ENCODE measurements at regions not wholly inside any gene's neighbourhood (a gene's known extent, or its start where the extent isn't known, plus 50 kb on each side); places are given as distances from the start of the nearest gene placed in this dataset.
"Not testable (repeated sequence)": the region's sequence is repeated elsewhere in the genome, so short reads cannot be mapped to it uniquely, and the experiment has no call there.

GRCh38 chr4:116180157-116180601 lies 905.2 kb downstream of the TRAM1L1 start:
- Histone ChIP-seq H3K27ac (ENCODE audit: low read depth in 2 of 2, low read length in 2 of 2) (no peak overlapping the region), H3K4me3 (ENCODE audit: low read length in 2 of 2) (peak overlapping the region in 1 of 2 donors; percentile 24), H3K27me3 (ENCODE audit: control insufficient read depth in 2 of 2, insufficient read depth in 2 of 2, low read length in 2 of 2) (no peaks in the 10 kb centered on the region), H3K36me3 (ENCODE audit: control insufficient read depth in 2 of 2, insufficient read depth in 2 of 2, low read length in 2 of 2) (no peaks in the 10 kb centered on the region), H3K9me3 (ENCODE audit: control insufficient read depth in 2 of 2, low read length in 2 of 2) (no peaks in the 10 kb centered on the region), H3K4me1 (ENCODE audit: control insufficient read depth in 2 of 2, insufficient read depth in 2 of 2, low read length in 2 of 2) (no peaks in the 10 kb centered on the region), H3K9ac (ENCODE audit: low read depth in 1 of 2, low read length in 2 of 2) (no peak overlapping the region)

- not testable (repeated sequence) for H3K4me1 ChIP-seq (ENCODE audit: control insufficient read depth in 2 of 2, insufficient read depth in 2 of 2, low read length in 2 of 2); H3K27me3 ChIP-seq (ENCODE audit: control insufficient read depth in 2 of 2, insufficient read depth in 2 of 2, low read length in 2 of 2); H3K36me3 ChIP-seq (ENCODE audit: control insufficient read depth in 2 of 2, insufficient read depth in 2 of 2, low read length in 2 of 2); H3K9me3 ChIP-seq (ENCODE audit: control insufficient read depth in 2 of 2, low read length in 2 of 2); H3K27ac ChIP-seq (ENCODE audit: low read depth in 2 of 2, low read length in 2 of 2); H3K4me3 ChIP-seq (ENCODE audit: low read length in 2 of 2); H3K9ac ChIP-seq (ENCODE audit: low read depth in 1 of 2, low read length in 2 of 2)
Measured at GRCh38 chr4:116151371-116151770, 934.0 kb downstream of the TRAM1L1 start.

GRCh38 chr4:116150152-116150551 lies 935.2 kb downstream of the TRAM1L1 start:
- Histone ChIP-seq H3K4me3 (ENCODE audit: low read length in 2 of 2) (no peak overlapping the region), H3K9me3 (ENCODE audit: control insufficient read depth in 2 of 2, low read length in 2 of 2) (no peaks in the 10 kb centered on the region), H3K9ac (ENCODE audit: low read depth in 1 of 2, low read length in 2 of 2) (no peak overlapping the region), H3K4me1 (ENCODE audit: control insufficient read depth in 2 of 2, insufficient read depth in 2 of 2, low read length in 2 of 2) (no peaks in the 10 kb centered on the region), H3K27ac (ENCODE audit: low read depth in 2 of 2, low read length in 2 of 2) (no peak overlapping the region), H3K27me3 (ENCODE audit: control insufficient read depth in 2 of 2, insufficient read depth in 2 of 2, low read length in 2 of 2) (no peaks in the 10 kb centered on the region), H3K36me3 (ENCODE audit: control insufficient read depth in 2 of 2, insufficient read depth in 2 of 2, low read length in 2 of 2) (no peaks in the 10 kb centered on the region)

DNA sequence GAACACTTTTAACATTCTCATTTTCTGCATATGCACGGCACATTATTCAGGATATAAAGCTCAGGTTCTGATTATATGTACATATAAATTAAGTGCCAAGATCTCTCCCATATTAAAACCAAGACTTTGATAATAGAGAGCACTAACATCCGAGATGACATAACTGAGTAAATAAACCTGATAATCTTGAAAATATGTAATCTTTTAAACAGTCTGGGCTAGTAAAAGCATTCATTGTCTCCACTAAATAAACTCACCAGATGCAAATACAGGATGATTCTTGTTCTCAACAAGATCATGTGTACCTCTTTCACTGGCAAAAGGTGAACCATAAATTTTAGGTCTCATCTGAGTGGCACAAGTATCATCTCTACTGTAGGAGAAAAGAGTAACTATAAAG lies 942.2 kb downstream of the TRAM1L1 start:
- no peak overlapping the region for H3K4me3 ChIP-seq (ENCODE audit: low read length in 2 of 2)
- no peaks in the 10 kb centered on the region for H3K36me3 ChIP-seq (ENCODE audit: control insufficient read depth in 2 of 2, insufficient read depth in 2 of 2, low read length in 2 of 2)
- no peaks in the 10 kb centered on the region for H3K9me3 ChIP-seq (ENCODE audit: control insufficient read depth in 2 of 2, low read length in 2 of 2)
- H3K27ac ChIP-seq (ENCODE audit: low read depth in 2 of 2, low read length in 2 of 2), result no peak overlapping the region
- H3K9ac ChIP-seq (ENCODE audit: low read depth in 1 of 2, low read length in 2 of 2), result no peak overlapping the region
- H3K27me3 ChIP-seq (ENCODE audit: control insufficient read depth in 2 of 2, insufficient read depth in 2 of 2, low read length in 2 of 2), result no peaks in the 10 kb centered on the region
- H3K4me1 ChIP-seq (ENCODE audit: control insufficient read depth in 2 of 2, insufficient read depth in 2 of 2, low read length in 2 of 2), result no peaks in the 10 kb centered on the region

- no peak overlapping the region for H3K4me3 ChIP-seq (ENCODE audit: low read length in 2 of 2)
- H3K4me1 ChIP-seq (ENCODE audit: control insufficient read depth in 2 of 2, insufficient read depth in 2 of 2, low read length in 2 of 2), result no peaks in the 10 kb centered on the region
- H3K9me3 ChIP-seq (ENCODE audit: control insufficient read depth in 2 of 2, low read length in 2 of 2), result no peaks in the 10 kb centered on the region
- no peak overlapping the region for H3K9ac ChIP-seq (ENCODE audit: low read depth in 1 of 2, low read length in 2 of 2)
- H3K36me3 ChIP-seq (ENCODE audit: control insufficient read depth in 2 of 2, insufficient read depth in 2 of 2, low read length in 2 of 2), result no peaks in the 10 kb centered on the region
- no peak overlapping the region for H3K27ac ChIP-seq (ENCODE audit: low read depth in 2 of 2, low read length in 2 of 2)
- H3K27me3 ChIP-seq (ENCODE audit: control insufficient read depth in 2 of 2, insufficient read depth in 2 of 2, low read length in 2 of 2), result no peaks in the 10 kb centered on the region
Measured at GRCh38 chr4:116132946-116133345, 952.4 kb downstream of the TRAM1L1 start.

DNA sequence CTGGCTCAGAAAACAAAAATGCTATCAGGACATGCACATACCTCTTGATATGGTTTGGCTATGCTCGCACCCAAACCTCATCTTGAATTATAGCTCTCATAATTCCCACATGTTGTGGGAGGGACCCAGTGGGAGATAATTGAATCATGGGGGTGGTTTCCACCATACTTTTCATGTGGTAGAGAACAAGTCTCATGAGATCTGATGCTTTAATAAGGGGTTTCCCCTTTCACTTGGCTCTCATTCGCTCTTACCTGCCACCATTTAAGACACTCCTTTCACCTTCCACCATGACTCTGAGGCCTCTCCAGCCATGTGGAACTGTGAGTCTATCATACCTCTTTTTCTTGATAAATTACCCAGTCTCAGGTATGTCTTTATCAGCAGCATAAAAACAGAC lies 958.6 kb downstream of the TRAM1L1 start:
- Histone ChIP-seq H3K9me3 (ENCODE audit: control insufficient read depth in 2 of 2, low read length in 2 of 2) (no peaks in the 10 kb centered on the region), H3K4me1 (ENCODE audit: control insufficient read depth in 2 of 2, insufficient read depth in 2 of 2, low read length in 2 of 2) (no peaks in the 10 kb centered on the region), H3K36me3 (ENCODE audit: control insufficient read depth in 2 of 2, insufficient read depth in 2 of 2, low read length in 2 of 2) (no peaks in the 10 kb centered on the region), H3K9ac (ENCODE audit: low read depth in 1 of 2, low read length in 2 of 2) (no peak overlapping the region), H3K27me3 (ENCODE audit: control insufficient read depth in 2 of 2, insufficient read depth in 2 of 2, low read length in 2 of 2) (no peaks in the 10 kb centered on the region), H3K4me3 (ENCODE audit: low read length in 2 of 2) (no peak overlapping the region), H3K27ac (ENCODE audit: low read depth in 2 of 2, low read length in 2 of 2) (no peak overlapping the region)

DNA sequence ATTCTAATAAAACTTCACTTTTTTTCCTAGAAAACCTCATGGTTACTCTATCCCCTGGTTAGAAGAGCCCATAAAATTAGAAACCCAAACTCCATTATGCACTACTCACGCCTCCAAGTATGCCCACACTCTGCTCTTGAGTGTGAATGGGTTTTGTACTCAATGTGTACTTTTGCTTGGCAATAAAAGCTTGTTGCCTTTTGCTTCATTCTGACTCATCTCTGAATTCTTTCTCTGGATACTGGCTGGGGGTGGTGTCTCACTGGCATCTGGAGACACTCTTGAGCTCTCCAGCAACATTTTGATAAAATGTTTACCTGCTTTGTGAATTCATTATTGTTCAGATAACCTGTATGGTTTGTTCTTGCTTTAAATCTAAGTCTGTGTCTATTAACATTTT lies 963.3 kb downstream of the TRAM1L1 start:
- Histone ChIP-seq H3K9ac (ENCODE audit: low read depth in 1 of 2, low read length in 2 of 2) (no peak overlapping the region), H3K4me1 (ENCODE audit: control insufficient read depth in 2 of 2, insufficient read depth in 2 of 2, low read length in 2 of 2) (no peaks in the 10 kb centered on the region), H3K9me3 (ENCODE audit: control insufficient read depth in 2 of 2, low read length in 2 of 2) (no peaks in the 10 kb centered on the region), H3K27ac (ENCODE audit: low read depth in 2 of 2, low read length in 2 of 2) (no peak overlapping the region), H3K4me3 (ENCODE audit: low read length in 2 of 2) (no peak overlapping the region), H3K36me3 (ENCODE audit: control insufficient read depth in 2 of 2, insufficient read depth in 2 of 2, low read length in 2 of 2) (no peaks in the 10 kb centered on the region), H3K27me3 (ENCODE audit: control insufficient read depth in 2 of 2, insufficient read depth in 2 of 2, low read length in 2 of 2) (no peaks in the 10 kb centered on the region)

- no peak overlapping the region for H3K4me3 ChIP-seq (ENCODE audit: low read length in 2 of 2)
- H3K27me3 ChIP-seq (ENCODE audit: control insufficient read depth in 2 of 2, insufficient read depth in 2 of 2, low read length in 2 of 2), result no peaks in the 10 kb centered on the region
- no peaks in the 10 kb centered on the region for H3K4me1 ChIP-seq (ENCODE audit: control insufficient read depth in 2 of 2, insufficient read depth in 2 of 2, low read length in 2 of 2)
- no peaks in the 10 kb centered on the region for H3K36me3 ChIP-seq (ENCODE audit: control insufficient read depth in 2 of 2, insufficient read depth in 2 of 2, low read length in 2 of 2)
- no peak overlapping the region for H3K27ac ChIP-seq (ENCODE audit: low read depth in 2 of 2, low read length in 2 of 2)
- no peaks in the 10 kb centered on the region for H3K9me3 ChIP-seq (ENCODE audit: control insufficient read depth in 2 of 2, low read length in 2 of 2)
- no peak overlapping the region for H3K9ac ChIP-seq (ENCODE audit: low read depth in 1 of 2, low read length in 2 of 2)
Measured at GRCh38 chr4:116118221-116118620, 967.2 kb downstream of the TRAM1L1 start.

GRCh38 chr4:116112861-116113260 lies 972.5 kb downstream of the TRAM1L1 start:
- H3K4me3 ChIP-seq (ENCODE audit: low read length in 2 of 2); H3K27me3 ChIP-seq (ENCODE audit: control insufficient read depth in 2 of 2, insufficient read depth in 2 of 2, low read length in 2 of 2); H3K9me3 ChIP-seq (ENCODE audit: control insufficient read depth in 2 of 2, low read length in 2 of 2); H3K36me3 ChIP-seq (ENCODE audit: control insufficient read depth in 2 of 2, insufficient read depth in 2 of 2, low read length in 2 of 2); H3K9ac ChIP-seq (ENCODE audit: low read depth in 1 of 2, low read length in 2 of 2); H3K27ac ChIP-seq (ENCODE audit: low read depth in 2 of 2, low read length in 2 of 2); H3K4me1 ChIP-seq (ENCODE audit: control insufficient read depth in 2 of 2, insufficient read depth in 2 of 2, low read length in 2 of 2): not testable (repeated sequence)

DNA sequence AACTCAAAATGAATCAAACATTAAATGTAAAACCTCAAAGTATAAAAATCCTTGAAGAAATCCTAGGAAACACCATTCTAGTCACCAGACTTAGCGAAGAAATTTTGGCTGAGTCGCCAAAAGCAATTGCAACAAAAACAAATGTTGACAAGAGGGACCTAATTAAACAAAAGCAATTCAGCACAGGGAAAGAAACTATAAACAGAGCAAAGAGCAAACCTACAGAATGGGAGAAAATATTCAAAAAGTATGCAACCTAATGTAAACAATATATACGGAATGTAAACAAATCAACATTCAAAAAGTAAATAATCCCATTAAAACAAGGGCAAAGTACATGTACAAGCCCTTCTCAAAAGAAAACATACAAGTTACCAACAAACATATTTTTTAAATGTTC lies 974.7 kb downstream of the TRAM1L1 start:
- Histone ChIP-seq H3K9me3 (ENCODE audit: control insufficient read depth in 2 of 2, low read length in 2 of 2) (no peaks in the 10 kb centered on the region), H3K27me3 (ENCODE audit: control insufficient read depth in 2 of 2, insufficient read depth in 2 of 2, low read length in 2 of 2) (no peaks in the 10 kb centered on the region), H3K36me3 (ENCODE audit: control insufficient read depth in 2 of 2, insufficient read depth in 2 of 2, low read length in 2 of 2) (no peaks in the 10 kb centered on the region), H3K4me1 (ENCODE audit: control insufficient read depth in 2 of 2, insufficient read depth in 2 of 2, low read length in 2 of 2) (no peaks in the 10 kb centered on the region), H3K9ac (ENCODE audit: low read depth in 1 of 2, low read length in 2 of 2) (no peak overlapping the region), H3K27ac (ENCODE audit: low read depth in 2 of 2, low read length in 2 of 2) (no peak overlapping the region), H3K4me3 (ENCODE audit: low read length in 2 of 2) (no peak overlapping the region)

GRCh38 chr4:116108606-116109005 lies 976.8 kb downstream of the TRAM1L1 start:
- no peaks in the 10 kb centered on the region for H3K27me3 ChIP-seq (ENCODE audit: control insufficient read depth in 2 of 2, insufficient read depth in 2 of 2, low read length in 2 of 2)
- no peak overlapping the region for H3K4me3 ChIP-seq (ENCODE audit: low read length in 2 of 2)
- no peak overlapping the region for H3K9ac ChIP-seq (ENCODE audit: low read depth in 1 of 2, low read length in 2 of 2)
- H3K9me3 ChIP-seq (ENCODE audit: control insufficient read depth in 2 of 2, low read length in 2 of 2), result no peaks in the 10 kb centered on the region
- H3K4me1 ChIP-seq (ENCODE audit: control insufficient read depth in 2 of 2, insufficient read depth in 2 of 2, low read length in 2 of 2), result no peaks in the 10 kb centered on the region
- no peak overlapping the region for H3K27ac ChIP-seq (ENCODE audit: low read depth in 2 of 2, low read length in 2 of 2)
- no peaks in the 10 kb centered on the region for H3K36me3 ChIP-seq (ENCODE audit: control insufficient read depth in 2 of 2, insufficient read depth in 2 of 2, low read length in 2 of 2)
